NCI-H82 (cell line): ENCODE measurements at regions not wholly inside any gene's neighbourhood (a gene's known extent, or its start where the extent isn't known, plus 50 kb on each side); places are given as distances from the start of the nearest gene placed in this dataset.

Experiments used
- DNase-seq: peaks from one replicate; lab custom pipeline; 2025; lab: John Stamatoyannopoulos, UW

GRCh38 chr11:123304828-123305466 lies 109.9 kb upstream of the CLMP start:
- DNase-seq = no peak

- peak; percentile 7 for DNase-seq
Observed at GRCh38 chr11:123303924-123304323, 108.9 kb upstream of the CLMP start.

DNA sequence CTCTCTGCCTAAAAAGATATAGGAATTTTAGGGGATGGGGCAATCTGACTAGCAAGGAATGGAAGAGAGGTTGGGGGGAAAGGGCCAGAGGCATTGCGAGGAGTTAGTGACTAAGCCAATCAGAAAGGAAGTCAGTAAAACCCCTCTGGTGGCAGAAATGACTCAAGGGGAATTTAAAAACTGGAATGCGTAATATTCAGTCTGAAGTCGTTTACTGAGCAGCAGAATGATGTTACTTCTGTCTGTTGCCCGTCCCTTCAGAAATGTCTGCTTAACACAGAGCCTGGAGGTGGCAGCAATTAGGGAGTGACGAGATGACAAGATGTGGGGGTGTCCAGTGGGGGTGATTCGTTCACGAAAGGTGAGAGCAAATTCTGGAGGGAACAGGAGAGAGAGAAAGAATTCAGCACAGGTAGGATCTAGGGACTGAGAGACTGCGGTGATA lies 107.7 kb upstream of the CLMP start:
- no peak for DNase-seq

- peak; percentile 84 for DNase-seq
Observed at GRCh38 chr11:123301696-123302400, 106.8 kb upstream of the CLMP start.

- DNase-seq = peak; percentile 53
Observed at GRCh38 chr11:123301013-123301591, 106.1 kb upstream of the CLMP start.

DNA sequence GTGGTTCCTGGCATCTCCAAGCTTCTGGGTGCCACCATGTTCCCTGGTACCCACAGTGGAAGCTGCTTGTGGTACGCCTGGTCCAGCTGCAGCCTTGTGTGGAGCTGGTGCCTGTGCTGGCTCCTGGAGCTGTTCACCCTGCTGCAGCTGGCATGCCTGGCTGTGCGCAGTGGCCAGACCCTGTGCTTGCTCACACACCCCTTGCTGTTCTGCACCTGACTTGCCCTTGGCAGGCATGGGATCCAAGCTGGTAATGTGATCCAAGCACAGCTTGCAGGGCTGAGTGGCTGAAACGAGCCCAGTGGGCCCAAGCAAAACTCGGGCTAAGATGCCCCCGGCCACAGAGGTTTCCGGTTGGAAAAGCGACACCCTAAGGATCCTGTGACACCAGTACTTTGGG lies 104.7 kb upstream of the CLMP start:
- DNase-seq = no peak

- no peak for DNase-seq
Observed at GRCh38 chr11:123298488-123299447, 103.7 kb upstream of the CLMP start.

DNA sequence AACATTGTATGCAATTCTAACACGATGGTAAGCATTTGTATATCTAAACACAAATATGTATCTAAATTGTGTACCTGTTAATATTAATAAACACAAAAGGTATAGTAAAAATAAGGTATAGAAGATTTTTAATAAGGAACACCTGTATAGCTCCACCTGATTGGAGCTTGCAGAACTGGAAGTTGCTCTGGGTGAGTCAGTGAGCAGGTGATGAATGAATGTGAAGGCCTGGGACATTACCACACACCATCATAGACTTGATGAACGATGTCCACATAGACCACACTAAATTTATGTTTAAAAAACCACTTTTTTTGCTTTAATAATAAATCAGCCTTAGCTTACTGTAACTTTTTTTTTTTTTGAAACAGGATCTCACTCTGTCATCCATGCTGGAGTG lies 97.6 kb upstream of the CLMP start:
- DNase-seq = no peak

DNA sequence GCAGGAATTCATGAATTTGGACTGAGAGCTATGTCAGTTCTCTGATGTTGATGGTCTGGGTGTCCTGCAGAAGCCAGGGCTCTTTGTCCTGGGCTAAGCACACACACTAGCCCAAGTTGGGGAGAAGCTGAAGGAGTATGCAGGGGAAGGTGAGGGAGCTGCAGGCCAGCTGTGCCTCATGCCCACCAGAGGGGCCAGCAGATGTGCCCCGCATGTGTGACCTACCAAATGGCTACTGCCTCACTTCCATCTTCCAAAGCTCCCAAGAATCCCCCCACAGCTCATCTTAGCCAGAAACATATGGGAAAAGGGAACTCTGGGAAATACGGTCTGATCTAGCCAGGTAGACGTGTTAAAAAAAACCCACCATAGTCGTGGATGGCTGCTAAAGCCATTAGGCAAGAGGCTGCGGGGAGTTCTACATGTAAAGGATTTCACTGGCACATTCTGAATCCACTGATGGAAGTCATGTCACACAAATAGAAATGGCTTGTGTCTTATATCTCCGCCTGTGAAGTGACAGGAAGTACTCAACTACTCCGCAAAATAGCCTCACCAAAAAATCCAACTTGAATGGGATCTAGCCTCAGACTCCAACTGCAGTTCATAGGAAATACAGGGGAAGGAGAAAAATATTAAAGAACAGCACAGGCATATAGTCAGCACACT lies 96.3 kb upstream of the CLMP start:
- DNase-seq = no peak

- peak; percentile 9 for DNase-seq
Observed at GRCh38 chr11:123286761-123287160, 91.7 kb upstream of the CLMP start.

DNA sequence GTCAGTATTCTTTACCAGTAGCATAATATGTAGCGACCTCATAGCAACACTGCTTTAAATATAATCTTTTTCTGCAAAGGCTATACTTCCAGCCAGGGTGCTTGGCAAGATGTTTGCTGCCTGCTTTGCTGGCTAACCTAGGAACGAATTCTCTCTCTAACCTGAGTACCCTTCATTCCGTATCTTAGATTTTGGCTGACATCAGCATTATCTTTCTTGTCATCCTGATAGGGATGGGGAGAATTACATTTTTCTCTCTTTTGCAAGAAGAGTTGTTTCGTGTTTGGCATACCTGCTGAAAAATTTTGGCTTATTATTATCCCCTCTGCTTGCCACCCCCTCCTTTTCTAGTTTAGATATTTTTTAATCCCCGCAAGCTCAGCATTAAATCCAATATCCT lies 91.2 kb upstream of the CLMP start:
- DNase-seq = no peak

DNA sequence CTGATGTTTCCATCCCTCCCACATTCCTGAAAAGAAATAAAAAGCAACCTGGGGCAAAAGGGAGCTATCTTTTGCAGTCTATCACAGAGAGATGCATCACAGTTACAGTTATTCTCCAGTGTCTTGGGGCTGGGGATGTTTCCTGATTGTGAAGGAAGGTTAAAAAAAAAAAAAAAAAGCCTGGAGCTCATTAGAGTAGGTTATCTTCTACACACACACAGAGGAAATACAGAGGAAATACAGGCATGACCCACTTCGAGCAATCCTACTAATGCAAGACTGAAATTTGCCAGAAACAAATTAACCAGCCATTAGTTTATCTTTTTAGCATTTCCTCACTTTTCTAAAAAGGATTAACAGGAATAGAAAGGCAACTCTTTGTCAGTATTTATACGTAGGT lies 89.4 kb upstream of the CLMP start:
- no peak for DNase-seq

DNA sequence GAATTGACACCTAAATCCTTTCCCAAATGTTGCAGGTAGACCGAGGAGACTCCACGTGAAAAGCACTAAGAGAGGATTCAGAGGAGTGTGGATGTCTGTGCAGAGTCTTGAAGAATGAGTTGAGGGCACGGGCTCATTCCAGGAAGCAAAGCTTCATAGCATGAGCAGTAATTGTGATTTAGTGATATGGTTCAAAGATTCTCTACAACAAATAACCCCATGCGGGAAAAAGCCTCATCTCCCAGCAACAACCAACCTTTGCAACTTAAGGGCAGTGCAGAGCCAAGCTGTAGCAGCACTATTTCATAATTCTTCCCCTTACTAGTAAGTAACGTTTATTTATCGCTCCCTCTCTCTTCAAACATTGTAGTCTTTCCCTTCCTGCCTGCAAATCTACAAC lies 87.5 kb upstream of the CLMP start:
- no peak for DNase-seq

DNA sequence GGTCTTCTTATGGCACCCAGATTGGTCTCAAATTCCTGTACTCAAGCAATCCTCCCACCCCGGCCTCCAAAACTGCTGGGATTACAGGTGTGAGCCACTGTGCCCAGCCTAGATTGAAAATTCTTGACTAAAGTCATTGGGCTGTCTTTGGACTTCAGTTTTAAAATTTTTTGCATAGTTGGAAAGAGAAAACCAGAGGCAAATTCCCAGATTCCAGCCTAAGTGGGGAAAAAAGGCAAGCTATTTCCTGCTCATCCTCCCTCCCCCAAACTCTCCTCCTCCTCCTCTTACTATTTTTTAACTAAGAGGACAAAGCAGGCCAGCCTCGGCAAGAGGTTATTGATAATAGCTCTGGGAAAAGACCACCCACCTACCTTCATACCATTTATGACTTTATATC lies 78.6 kb upstream of the CLMP start:
- no peak for DNase-seq

- no peak for DNase-seq
Observed at GRCh38 chr11:123272565-123272964, 77.5 kb upstream of the CLMP start.

- no peak for DNase-seq
Observed at GRCh38 chr11:123268156-123268555, 73.1 kb upstream of the CLMP start.

DNA sequence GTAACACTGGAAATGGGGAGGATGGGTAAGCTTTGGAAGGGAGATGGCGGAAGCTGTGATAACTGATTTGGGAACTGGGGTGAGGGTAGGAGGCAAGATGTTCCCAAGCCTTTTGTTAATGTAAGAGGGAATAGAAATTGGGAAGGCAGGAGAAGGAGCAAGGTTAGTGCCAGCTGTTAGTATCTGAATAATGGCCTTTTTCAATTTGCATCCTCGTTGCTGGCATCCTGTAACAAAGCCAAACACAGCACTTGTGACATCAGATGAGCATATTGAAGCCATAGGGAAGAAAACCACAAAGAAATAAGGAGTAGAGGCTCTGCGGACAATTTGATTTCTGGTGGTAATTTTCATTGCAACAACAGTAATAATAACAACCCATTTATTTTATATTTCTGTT lies 70.9 kb upstream of the CLMP start:
- no peak for DNase-seq

GRCh38 chr11:123264431-123264780 lies 69.4 kb upstream of the CLMP start:
- no peak for DNase-seq

DNA sequence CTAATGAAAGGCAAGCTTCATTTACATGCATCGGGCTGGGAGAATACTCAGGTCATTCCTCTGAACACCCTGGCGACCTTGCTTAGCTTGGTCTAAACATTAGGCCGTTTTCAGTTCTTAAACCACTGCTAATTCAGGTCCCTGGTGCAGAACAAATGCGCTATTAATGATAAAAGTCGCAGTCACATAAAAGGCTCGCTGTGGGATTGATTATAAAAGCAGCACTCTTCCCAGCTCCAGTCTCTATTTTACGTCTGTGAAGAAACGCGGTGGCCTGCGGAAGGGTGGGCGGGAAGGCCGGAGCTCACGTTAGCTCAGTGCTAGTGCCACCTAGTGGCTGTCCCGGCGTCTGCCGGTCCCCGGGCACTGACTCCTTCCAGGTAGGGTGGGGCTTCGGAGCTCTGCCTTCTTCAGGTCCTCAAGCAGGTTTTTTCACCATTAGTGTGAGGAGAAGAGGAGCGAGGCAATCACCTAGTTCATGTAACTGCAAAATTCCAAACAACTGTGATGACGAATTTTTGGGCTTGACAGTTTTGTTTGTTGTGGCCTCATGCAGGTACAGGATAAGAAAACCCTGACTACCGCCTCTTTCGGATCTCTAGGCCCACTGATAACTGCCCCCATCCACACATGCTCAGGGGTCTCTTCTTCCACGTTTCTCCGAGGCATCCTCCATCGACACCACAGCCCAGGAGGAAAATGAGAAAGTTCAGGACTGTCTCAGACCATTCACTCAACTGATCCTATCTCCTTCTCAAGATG lies 66.5 kb upstream of the CLMP start:
- DNase-seq = peak; percentile 81

- DNase-seq = no peak
Observed at GRCh38 chr11:123260511-123261211, 65.6 kb upstream of the CLMP start.

GRCh38 chr11:123258877-123259276 lies 63.8 kb upstream of the CLMP start:
- no peak for DNase-seq
